Activated CD4-positive, alpha-beta memory T cell treated with anti-CD3 and anti-CD28 coated beads, Interleukin-2, amount 10 ng/mL, durations not matched to agents 7 days and 5 days (primary cell): ENCODE measurements at regions not wholly inside any gene's neighbourhood (a gene's known extent, or its start where the extent isn't known, plus 50 kb on each side); places are given as distances from the start of the nearest gene placed in this dataset.

ENCODE experiments used
- CTCF ChIA-PET: fragments of 350-600 bp; sonication (Branson Sonifier 250); formaldehyde crosslinking; loops from one replicate; lab custom pipeline; 2021; ENCODE audit warnings: antibody characterized with exemption, inconsistent platforms; lab: Charles Lee
- POLR2A ChIA-PET: fragments of 350-600 bp; sonication (Branson Sonifier 250); formaldehyde crosslinking; loops from one replicate; lab custom pipeline; 2021; ENCODE audit warnings: antibody characterized with exemption; lab: Charles Lee
- DNase-seq: peaks from one replicate; pipeline ENCODE4 v3.0.0-alpha.2; 2020
- H3K27ac Mint-ChIP-seq: one replicate; pipeline ENCODE4 v1.8.0; 2021; ENCODE audit warnings: mild to moderate bottlenecking, mixed read lengths
- H3K27me3 Mint-ChIP-seq: one replicate; pipeline ENCODE4 v1.8.0; 2021; ENCODE audit warnings: mixed read lengths
- H3K36me3 Mint-ChIP-seq: one replicate; pipeline ENCODE4 v1.8.0; 2021; ENCODE audit warnings: low read depth, mixed read lengths
- H3K4me1 Mint-ChIP-seq: one replicate; pipeline ENCODE4 v1.8.0; 2021; ENCODE audit warnings: mixed read lengths
- H3K4me3 Mint-ChIP-seq: one replicate; pipeline ENCODE4 v1.8.0; 2021; ENCODE audit warnings: mild to moderate bottlenecking, mixed read lengths
- H3K9me3 Mint-ChIP-seq: one replicate; pipeline ENCODE4 v1.8.0; 2021; ENCODE audit warnings: mixed read lengths

GRCh38 chr5:105953616-105954015 is 1717.1 kb downstream of the EFNA5 start:
- H3K9me3 Mint-ChIP-seq: peaks cover 5% of the 10 kb centered on the region
- no peak overlapping the region for H3K27ac Mint-ChIP-seq
- ChIA-PET CTCF (no interaction called here), POLR2A (no interaction called here)
- no peaks in the 10 kb centered on the region for H3K27me3 Mint-ChIP-seq
- no peak overlapping the region for H3K4me3 Mint-ChIP-seq
- no peak for DNase-seq
- no peaks in the 10 kb centered on the region for H3K36me3 Mint-ChIP-seq
- H3K4me1 Mint-ChIP-seq: no peaks in the 10 kb centered on the region

- ChIA-PET CTCF (no interaction called here), POLR2A (no interaction called here)
- Mint-ChIP-seq H3K36me3 (no peaks in the 10 kb centered on the region), H3K4me1 (no peaks in the 10 kb centered on the region), H3K4me3 (no peak overlapping the region), H3K9me3 (peaks cover 5% of the 10 kb centered on the region), H3K27me3 (no peaks in the 10 kb centered on the region), H3K27ac (no peak overlapping the region)
- DNase-seq: no peak
These were observed 1717.9 kb downstream of the EFNA5 start for GRCh38 chr5:105952875-105953274.

GRCh38 chr5:105947461-105947860 is 1723.3 kb downstream of the EFNA5 start:
- no peak overlapping the region for H3K4me3 Mint-ChIP-seq
- no peaks in the 10 kb centered on the region for H3K36me3 Mint-ChIP-seq
- POLR2A ChIA-PET: no interaction called here
- H3K9me3 Mint-ChIP-seq: peaks cover 2% of the 10 kb centered on the region
- H3K4me1 Mint-ChIP-seq: no peaks in the 10 kb centered on the region
- no peaks in the 10 kb centered on the region for H3K27me3 Mint-ChIP-seq
- CTCF ChIA-PET: no interaction called here
- DNase-seq: no peak
- H3K27ac Mint-ChIP-seq: no peak overlapping the region

- DNase-seq: no peak
- no peak overlapping the region for H3K27ac Mint-ChIP-seq
- ChIA-PET CTCF (no interaction called here), POLR2A (no interaction called here)
- no peak overlapping the region for H3K4me3 Mint-ChIP-seq
- no peaks in the 10 kb centered on the region for H3K4me1 Mint-ChIP-seq
- H3K36me3 Mint-ChIP-seq: no peaks in the 10 kb centered on the region
- H3K9me3 Mint-ChIP-seq: peaks cover 2% of the 10 kb centered on the region
- no peaks in the 10 kb centered on the region for H3K27me3 Mint-ChIP-seq
These were observed 1725.3 kb downstream of the EFNA5 start for GRCh38 chr5:105945203-105945972.

- Mint-ChIP-seq H3K4me1 (no peaks in the 10 kb centered on the region), H3K4me3 (no peak overlapping the region), H3K27me3 (no peaks in the 10 kb centered on the region), H3K9me3 (peaks cover 9% of the 10 kb centered on the region), H3K36me3 (no peaks in the 10 kb centered on the region), H3K27ac (no peak overlapping the region)
- ChIA-PET CTCF (no interaction called here), POLR2A (no interaction called here)
- DNase-seq: no peak
These were observed 1730.6 kb downstream of the EFNA5 start for GRCh38 chr5:105940181-105940580.

- Mint-ChIP-seq H3K9me3 (peaks cover 9% of the 10 kb centered on the region), H3K4me3 (no peak overlapping the region), H3K27me3 (no peaks in the 10 kb centered on the region), H3K27ac (no peak overlapping the region), H3K36me3 (no peaks in the 10 kb centered on the region), H3K4me1 (no peaks in the 10 kb centered on the region)
- CTCF ChIA-PET: no interaction called here
- POLR2A ChIA-PET: no interaction called here
- DNase-seq: no peak
These were observed 1736.6 kb downstream of the EFNA5 start for GRCh38 chr5:105934171-105934570.

GRCh38 chr5:105931881-105932421 is 1738.8 kb downstream of the EFNA5 start:
- Mint-ChIP-seq H3K36me3 (no peaks in the 10 kb centered on the region), H3K4me1 (no peaks in the 10 kb centered on the region), H3K4me3 (no peak overlapping the region), H3K9me3 (no peaks in the 10 kb centered on the region), H3K27ac (no peak overlapping the region), H3K27me3 (no peaks in the 10 kb centered on the region)
- DNase-seq: no peak
- ChIA-PET CTCF (no interaction called here), POLR2A (no interaction called here)

GRCh38 chr5:105929858-105930257 is 1740.9 kb downstream of the EFNA5 start:
- Mint-ChIP-seq H3K9me3 (no peaks in the 10 kb centered on the region), H3K27ac (no peak overlapping the region), H3K4me3 (no peak overlapping the region), H3K4me1 (no peaks in the 10 kb centered on the region), H3K36me3 (no peaks in the 10 kb centered on the region), H3K27me3 (no peaks in the 10 kb centered on the region)
- POLR2A ChIA-PET: no interaction called here
- no peak for DNase-seq
- CTCF ChIA-PET: no interaction called here

- no peak for DNase-seq
- no peaks in the 10 kb centered on the region for H3K27me3 Mint-ChIP-seq
- ChIA-PET CTCF (no interaction called here), POLR2A (no interaction called here)
- no peak overlapping the region for H3K27ac Mint-ChIP-seq
- no peaks in the 10 kb centered on the region for H3K36me3 Mint-ChIP-seq
- no peaks in the 10 kb centered on the region for H3K4me1 Mint-ChIP-seq
- H3K9me3 Mint-ChIP-seq: no peaks in the 10 kb centered on the region
- no peak overlapping the region for H3K4me3 Mint-ChIP-seq
These were observed 1746.4 kb downstream of the EFNA5 start for GRCh38 chr5:105924366-105924765.

- DNase-seq: no peak
- Mint-ChIP-seq H3K27ac (no peak overlapping the region), H3K4me1 (no peaks in the 10 kb centered on the region), H3K27me3 (no peaks in the 10 kb centered on the region), H3K36me3 (no peaks in the 10 kb centered on the region), H3K4me3 (no peak overlapping the region), H3K9me3 (no peaks in the 10 kb centered on the region)
- POLR2A ChIA-PET: no interaction called here
- CTCF ChIA-PET: no interaction called here
These were observed 1748.2 kb downstream of the EFNA5 start for GRCh38 chr5:105922574-105922973.

- Mint-ChIP-seq H3K4me3 (no peak overlapping the region), H3K27me3 (no peaks in the 10 kb centered on the region), H3K4me1 (no peaks in the 10 kb centered on the region), H3K9me3 (no peaks in the 10 kb centered on the region), H3K36me3 (no peaks in the 10 kb centered on the region), H3K27ac (no peak overlapping the region)
- no peak for DNase-seq
- CTCF ChIA-PET: no interaction called here
- POLR2A ChIA-PET: no interaction called here
These were observed 1748.7 kb downstream of the EFNA5 start for GRCh38 chr5:105922080-105922479.

- DNase-seq: no peak
- H3K27me3 Mint-ChIP-seq: no peaks in the 10 kb centered on the region
- H3K36me3 Mint-ChIP-seq: no peaks in the 10 kb centered on the region
- H3K27ac Mint-ChIP-seq: no peak overlapping the region
- no peaks in the 10 kb centered on the region for H3K4me1 Mint-ChIP-seq
- ChIA-PET POLR2A (no interaction called here), CTCF (no interaction called here)
- H3K4me3 Mint-ChIP-seq: no peak overlapping the region
- no peaks in the 10 kb centered on the region for H3K9me3 Mint-ChIP-seq
These were observed 1753.5 kb downstream of the EFNA5 start for GRCh38 chr5:105917189-105917588.

- DNase-seq: no peak
- H3K27me3 Mint-ChIP-seq: no peaks in the 10 kb centered on the region
- H3K4me3 Mint-ChIP-seq: no peak overlapping the region
- no peaks in the 10 kb centered on the region for H3K4me1 Mint-ChIP-seq
- H3K36me3 Mint-ChIP-seq: no peaks in the 10 kb centered on the region
- ChIA-PET POLR2A (no interaction called here), CTCF (no interaction called here)
- H3K27ac Mint-ChIP-seq: no peak overlapping the region
- H3K9me3 Mint-ChIP-seq: peaks cover 1% of the 10 kb centered on the region
These were observed 1763.7 kb downstream of the EFNA5 start for GRCh38 chr5:105907016-105907415.

- POLR2A ChIA-PET: no interaction called here
- Mint-ChIP-seq H3K4me3 (no peak overlapping the region), H3K4me1 (no peaks in the 10 kb centered on the region), H3K27ac (no peak overlapping the region), H3K27me3 (no peaks in the 10 kb centered on the region), H3K36me3 (no peaks in the 10 kb centered on the region), H3K9me3 (peaks cover 2% of the 10 kb centered on the region)
- DNase-seq: no peak
- CTCF ChIA-PET: no interaction called here
These were observed 1765.3 kb downstream of the EFNA5 start for GRCh38 chr5:105905392-105905791.
